ENCODE measurements at regions not wholly inside any gene's neighbourhood (a gene's known extent, or its start where the extent isn't known, plus 50 kb on each side); places are given as distances from the start of the nearest gene placed in this dataset.

DNA sequence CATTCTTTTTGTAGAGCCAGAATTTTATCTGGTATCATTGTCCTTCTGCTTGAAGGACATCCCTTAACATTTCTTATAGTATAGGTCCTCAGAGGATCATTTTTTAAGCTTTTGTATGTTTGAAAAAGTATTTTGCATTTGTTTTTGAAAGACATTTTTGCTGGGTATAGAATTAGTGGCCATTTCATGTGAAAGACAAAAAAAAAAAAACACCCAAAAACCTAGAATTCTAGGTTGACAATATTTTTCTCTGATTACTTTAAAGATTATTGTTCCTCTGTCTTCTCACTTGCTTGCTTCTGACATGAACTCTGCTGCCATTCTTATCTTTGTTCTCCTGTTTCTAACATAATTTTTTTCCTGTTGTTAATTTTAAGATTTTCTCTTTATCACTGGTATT lies 75.7 kb upstream of the SLC22A16 start:
- no peak for DNase-seq (ENCODE audit: extremely low spot score)
- POLR2A ChIA-PET = no interaction called here
- TF ChIP-seq, protein P1, sequence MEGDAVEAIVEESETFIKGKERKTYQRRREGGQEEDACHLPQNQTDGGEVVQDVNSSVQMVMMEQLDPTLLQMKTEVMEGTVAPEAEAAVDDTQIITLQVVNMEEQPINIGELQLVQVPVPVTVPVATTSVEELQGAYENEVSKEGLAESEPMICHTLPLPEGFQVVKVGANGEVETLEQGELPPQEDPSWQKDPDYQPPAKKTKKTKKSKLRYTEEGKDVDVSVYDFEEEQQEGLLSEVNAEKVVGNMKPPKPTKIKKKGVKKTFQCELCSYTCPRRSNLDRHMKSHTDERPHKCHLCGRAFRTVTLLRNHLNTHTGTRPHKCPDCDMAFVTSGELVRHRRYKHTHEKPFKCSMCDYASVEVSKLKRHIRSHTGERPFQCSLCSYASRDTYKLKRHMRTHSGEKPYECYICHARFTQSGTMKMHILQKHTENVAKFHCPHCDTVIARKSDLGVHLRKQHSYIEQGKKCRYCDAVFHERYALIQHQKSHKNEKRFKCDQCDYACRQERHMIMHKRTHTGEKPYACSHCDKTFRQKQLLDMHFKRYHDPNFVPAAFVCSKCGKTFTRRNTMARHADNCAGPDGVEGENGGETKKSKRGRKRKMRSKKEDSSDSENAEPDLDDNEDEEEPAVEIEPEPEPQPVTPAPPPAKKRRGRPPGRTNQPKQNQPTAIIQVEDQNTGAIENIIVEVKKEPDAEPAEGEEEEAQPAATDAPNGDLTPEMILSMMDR (IDR thresholded peaks at IDR 0.05; ENCODE audit: control extremely low read depth, extremely low read depth, low read depth, missing control alignments) = no peak
- CTCF ChIA-PET = no interaction called here

DNA sequence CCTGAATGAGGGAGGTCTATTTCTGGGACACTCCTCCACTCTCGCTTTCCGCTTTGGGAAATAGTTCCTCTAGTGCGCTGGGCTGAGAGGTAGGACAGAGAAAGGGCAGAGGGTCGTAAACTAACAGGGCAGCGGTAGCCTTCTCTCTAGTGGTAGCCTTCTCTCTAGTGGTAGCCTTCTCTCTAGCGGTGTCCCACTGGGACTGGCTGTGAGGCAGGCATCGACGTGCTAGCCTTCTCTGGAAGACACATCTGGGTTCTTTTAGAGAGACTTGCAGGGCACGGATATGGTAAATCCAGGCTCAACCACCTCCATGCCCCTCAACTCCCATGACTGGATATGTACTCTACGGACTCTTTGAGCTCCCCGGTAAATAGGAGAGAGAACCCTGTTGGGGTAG lies 74.7 kb upstream of the SLC22A16 start:
- POLR2A ChIA-PET = no interaction called here
- no peak for DNase-seq (ENCODE audit: extremely low spot score)
- TF ChIP-seq, protein P1 (IDR thresholded peaks at IDR 0.05; ENCODE audit: control extremely low read depth, extremely low read depth, low read depth, missing control alignments) = no peak
- CTCF ChIA-PET = interaction anchor here (1.1 kb wide), 1 partner anchor 13 kb away, joined by 5 read pairs; no protein-coding TSS in a partner anchor

DNA sequence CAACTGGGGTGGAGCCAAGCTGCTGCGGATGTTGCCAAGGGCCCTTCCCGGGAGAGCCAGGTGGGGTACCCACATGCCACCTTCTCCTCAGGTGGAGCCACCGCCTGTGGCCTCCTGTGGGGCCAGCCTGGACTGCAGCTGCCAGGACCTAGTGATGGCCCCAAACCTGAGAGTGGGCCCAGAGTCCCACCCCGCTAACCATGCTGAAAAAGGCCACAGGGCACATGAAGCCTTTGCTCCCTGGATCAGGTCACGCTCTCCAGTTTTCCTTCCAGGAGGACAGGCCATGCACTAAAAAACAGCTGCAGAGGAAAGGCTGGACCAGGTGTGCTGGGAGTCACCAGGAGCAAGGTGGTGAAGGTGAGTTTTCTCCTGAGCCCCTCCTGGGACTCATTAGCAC lies 73.9 kb upstream of the SLC22A16 start:
- TF ChIP-seq, protein P1 (IDR thresholded peaks at IDR 0.05; ENCODE audit: control extremely low read depth, extremely low read depth, low read depth, missing control alignments) = no peak
- POLR2A ChIA-PET = no interaction called here
- DNase-seq (ENCODE audit: extremely low spot score) = no peak
- CTCF ChIA-PET = no interaction called here

DNA sequence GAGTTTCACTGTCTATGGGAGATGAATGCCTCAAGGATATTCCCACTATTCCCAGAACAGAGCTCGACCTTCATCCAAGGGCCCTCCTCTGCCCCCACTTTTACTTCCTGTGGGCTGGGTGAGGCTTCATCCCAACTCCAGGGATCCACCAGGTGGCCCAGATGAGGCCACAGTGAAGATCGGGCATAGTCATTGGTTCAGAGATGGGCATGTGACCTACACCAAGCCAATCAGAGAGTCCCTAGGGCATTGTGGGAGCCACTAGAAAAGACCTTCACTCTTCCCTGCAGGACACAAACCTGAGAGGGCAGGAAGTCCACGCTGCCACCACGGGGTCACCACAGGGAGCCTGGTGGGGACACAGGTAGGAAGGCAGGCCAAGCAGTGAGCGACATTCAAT lies 72.9 kb upstream of the SLC22A16 start:
- DNase-seq (ENCODE audit: extremely low spot score) = no peak
- CTCF ChIA-PET = no interaction called here
- TF ChIP-seq, protein P1 (IDR thresholded peaks at IDR 0.05; ENCODE audit: control extremely low read depth, extremely low read depth, low read depth, missing control alignments) = no peak
- POLR2A ChIA-PET = no interaction called here

DNA sequence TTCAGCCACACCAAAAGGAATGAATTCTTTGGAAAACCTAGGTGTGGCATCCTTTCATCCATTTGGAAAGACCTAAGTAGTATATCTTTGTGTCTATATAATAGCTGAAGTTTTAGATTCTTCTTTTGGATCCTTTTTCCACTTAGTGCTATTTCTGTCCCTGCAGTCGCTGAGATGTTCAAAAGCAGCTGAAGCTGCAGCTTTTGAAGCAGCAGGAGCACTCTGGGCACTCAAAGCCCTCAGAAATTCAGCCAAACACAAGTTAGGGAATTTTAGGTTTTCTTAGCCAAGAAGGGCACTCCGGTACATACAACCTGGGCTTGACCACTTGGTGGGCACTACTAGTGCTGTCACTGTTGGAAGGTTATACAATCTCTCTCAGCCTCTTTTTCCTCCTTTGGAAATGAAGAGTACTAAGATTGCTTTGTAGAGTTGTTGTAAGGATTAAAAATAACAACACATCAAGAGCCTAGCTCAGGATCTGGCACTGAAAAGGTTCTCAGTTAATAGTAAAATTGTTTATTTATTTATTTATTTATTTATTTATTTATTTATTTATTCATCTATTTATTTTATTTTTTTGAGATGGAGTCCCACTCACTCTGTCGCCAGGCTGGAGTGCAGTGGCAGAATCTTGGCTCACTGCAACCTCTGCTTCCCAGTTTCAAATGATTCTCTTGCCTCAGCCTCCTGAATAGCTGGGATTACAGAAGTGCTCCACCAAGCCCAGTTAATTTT lies 71.9 kb upstream of the SLC22A16 start:
- TF ChIP-seq, protein P1 (IDR thresholded peaks at IDR 0.05; ENCODE audit: control extremely low read depth, extremely low read depth, low read depth, missing control alignments) = no peak
- CTCF ChIA-PET = no interaction called here
- POLR2A ChIA-PET = no interaction called here

DNA sequence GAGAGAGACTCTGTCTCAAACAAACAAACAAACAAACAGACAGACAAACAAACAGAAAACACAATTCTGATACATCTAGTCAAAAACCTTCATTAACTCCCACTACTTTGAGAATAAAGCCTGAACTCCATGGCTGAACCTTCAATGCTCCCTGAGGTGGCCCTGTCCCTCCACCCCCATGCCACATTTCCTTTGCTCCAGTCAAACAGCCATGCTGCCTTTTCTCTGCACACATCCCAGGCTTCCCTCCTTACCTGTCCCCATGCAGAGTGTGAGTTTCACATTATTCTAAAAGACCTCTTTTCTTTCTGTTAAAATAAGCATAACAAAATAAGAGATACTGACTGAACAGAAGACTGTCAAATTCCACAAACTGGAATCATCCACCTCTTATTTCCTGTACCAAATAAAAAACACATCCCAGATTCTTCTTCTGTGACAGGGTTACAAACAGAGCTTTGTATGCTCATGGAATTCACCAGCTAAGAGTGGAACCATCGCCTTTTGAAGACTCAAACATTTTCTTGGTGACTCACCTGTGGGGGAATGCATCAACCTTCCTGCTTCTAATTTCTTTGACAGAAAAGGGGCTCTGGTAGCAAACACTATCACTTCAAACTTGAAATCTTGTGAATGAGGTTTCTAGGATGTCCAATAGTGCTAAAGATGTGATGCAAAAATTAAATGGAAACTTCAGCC lies 71.0 kb upstream of the SLC22A16 start:
- no peak for DNase-seq (ENCODE audit: extremely low spot score)
- CTCF ChIA-PET = no interaction called here
- TF ChIP-seq, protein P1 (IDR thresholded peaks at IDR 0.05; ENCODE audit: control extremely low read depth, extremely low read depth, low read depth, missing control alignments) = no peak
- POLR2A ChIA-PET = no interaction called here

More for the DNA sequence above, 71.9 kb upstream of the SLC22A16 start:
- DNase-seq (ENCODE audit: extremely low spot score) = no peak

Measured in GM10248 (cell line).